Epithelial cell of esophagus (primary cell): ENCODE measurements at regions not wholly inside any gene's neighbourhood (a gene's known extent, or its start where the extent isn't known, plus 50 kb on each side); places are given as distances from the start of the nearest gene placed in this dataset.
A peak's percentile ranks its signal among the peaks of the same experiment; 100 is the strongest.

Source experiments
- DNase-seq: peaks from one replicate; pipeline ENCODE4 v3.0.0; 2010; ENCODE audit warnings: low read depth
- H3K4me3 ChIP-seq: 2 replicates; pipeline ENCODE4 v1.5.1; 2011; ENCODE audit warnings: mild to moderate bottlenecking, low read length, control low read depth
- CTCF ChIP-seq: IDR thresholded peaks from 2 replicates; pipeline ENCODE4 v1.5.1; 2011; ENCODE audit warnings: low read depth, mild to moderate bottlenecking, low read length, control low read depth, inconsistent platforms; ENCODE audit not compliant: insufficient read depth; ENCODE audit errors: missing control alignments

- no peak for DNase-seq
- TF ChIP-seq CTCF = no peak
- H3K4me3 ChIP-seq = no peak overlapping the region
Observed at GRCh38 chr6:126091466-126091865, 105.1 kb downstream of the TRMT11 start.

DNA sequence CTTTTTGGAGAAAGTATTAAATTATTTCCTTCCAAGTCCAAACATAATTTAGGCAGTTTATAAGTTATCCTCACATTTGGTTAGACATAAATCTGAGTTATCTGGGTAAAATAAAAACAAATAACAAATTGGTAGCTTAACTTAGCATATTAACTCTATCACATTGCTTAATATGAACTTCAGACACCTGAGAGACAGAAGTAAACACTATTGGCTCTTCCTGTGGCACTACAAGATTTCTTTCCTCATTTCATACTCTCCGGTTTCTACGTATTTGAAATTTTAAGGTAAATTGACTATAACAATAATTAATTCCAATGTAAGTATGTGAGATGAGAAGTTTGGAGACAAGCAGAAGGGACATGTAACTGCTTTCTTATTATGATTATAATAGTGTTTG is 106.8 kb downstream of the TRMT11 start:
- no peak for DNase-seq
- no peak for TF ChIP-seq CTCF
- no peak overlapping the region for H3K4me3 ChIP-seq

GRCh38 chr6:126094411-126094810 is 108.1 kb downstream of the TRMT11 start:
- DNase-seq = peak; percentile 30
- no peak overlapping the region for H3K4me3 ChIP-seq
- no peak for TF ChIP-seq CTCF

DNA sequence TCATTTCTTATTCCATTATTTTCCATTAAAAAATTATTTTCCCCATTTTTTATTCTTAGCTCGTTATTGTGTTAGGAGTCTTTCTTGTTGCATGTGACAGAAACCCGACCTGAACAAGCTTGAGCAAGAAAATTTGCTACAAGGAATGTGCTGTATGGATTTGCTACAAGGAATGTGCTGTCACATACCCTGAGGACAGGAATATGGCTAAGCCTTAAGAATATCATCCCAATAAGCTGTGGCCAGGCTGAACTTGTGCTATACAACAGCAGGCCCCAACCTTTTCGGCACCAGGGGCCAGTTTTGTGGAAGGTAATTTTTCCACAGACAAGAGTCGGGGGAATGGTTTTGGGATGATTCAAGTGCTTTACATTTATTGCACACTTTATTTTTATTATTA is 114.0 kb downstream of the TRMT11 start:
- no peak overlapping the region for H3K4me3 ChIP-seq
- DNase-seq = peak; percentile 60
- no peak for TF ChIP-seq CTCF

GRCh38 chr6:126102358-126102757 is 116.0 kb downstream of the TRMT11 start:
- TF ChIP-seq CTCF = no peak
- no peak overlapping the region for H3K4me3 ChIP-seq
- no peak for DNase-seq

- TF ChIP-seq CTCF = no peak
- DNase-seq = no peak
- no peak overlapping the region for H3K4me3 ChIP-seq
Observed at GRCh38 chr6:126103993-126104392, 117.7 kb downstream of the TRMT11 start.

GRCh38 chr6:126107475-126108166 is 121.3 kb downstream of the TRMT11 start:
- DNase-seq = no peak
- no peak overlapping the region for H3K4me3 ChIP-seq
- no peak for TF ChIP-seq CTCF
